PC-9 (cell line): ENCODE measurements at regions not wholly inside any gene's neighbourhood (a gene's known extent, or its start where the extent isn't known, plus 50 kb on each side); places are given as distances from the start of the nearest gene placed in this dataset.

ENCODE experiments used
- BruUV-seq: library from RNA; stranded (reverse); fragments of 400-500 nt; replicated peaks from 2 replicates; lab custom pipeline; 2021; lab: Mats Ljungman, UMichigan
- CTCF ChIA-PET: fragments of 300-600 bp; sonication (Branson Sonifier 250); formaldehyde crosslinking; loops from one replicate; lab custom pipeline; 2022; ENCODE audit warnings: antibody characterized with exemption; lab: Charles Lee
- POLR2A ChIA-PET: fragments of 300-600 bp; sonication (Branson Sonifier 250); formaldehyde crosslinking; loops from one replicate; lab custom pipeline; 2022; ENCODE audit warnings: antibody characterized with exemption; ENCODE audit not compliant: unreplicated experiment; lab: Charles Lee
- DNase-seq, 2 experiments: peaks; one replicate each; pipeline versions ENCODE4 v3.0.0 to v3.0.0-alpha.2; 2015 to 2022; ENCODE audit warnings: mixed read lengths in 1 of 2
- H2AFZ ChIP-seq: fragments of 200-600 bp; sonication (generic); 2 replicates; pipeline ENCODE4 v1.8.1; 2017; ENCODE audit warnings: antibody characterized with exemption
- H3F3A ChIP-seq: fragments of 200-600 bp; sonication (generic); 2 replicates; pipeline ENCODE4 v1.8.1; 2017; ENCODE audit warnings: antibody characterized with exemption, mild to moderate bottlenecking, low read depth; ENCODE audit not compliant: insufficient read depth
- H3K27ac ChIP-seq: fragments of 200-600 bp; sonication (generic); 2 replicates; pipeline ENCODE4 v1.6.1; 2016; ENCODE audit warnings: mixed run types
- H3K27me3 ChIP-seq: fragments of 200-600 bp; sonication (generic); 2 replicates; pipeline ENCODE4 v1.6.1; 2016; ENCODE audit warnings: low read depth, mixed run types; ENCODE audit not compliant: insufficient read depth
- H3K36me3 ChIP-seq: fragments of 200-600 bp; sonication (generic); 2 replicates; pipeline ENCODE4 v1.6.1; 2016; ENCODE audit warnings: low read depth, mixed run types
- H3K4me1 ChIP-seq: fragments of 200-600 bp; sonication (generic); replicated peaks from 2 replicates; pipeline ENCODE4 v1.6.1; 2016; ENCODE audit warnings: mixed run types; ENCODE audit not compliant: insufficient read depth
- H3K4me2 ChIP-seq: fragments of 200-600 bp; sonication (generic); 2 replicates; pipeline ENCODE4 v1.6.1; 2017; ENCODE audit warnings: mixed run types
- H3K4me3 ChIP-seq: fragments of 200-600 bp; sonication (generic); 2 replicates; pipeline ENCODE4 v1.6.1; 2016; ENCODE audit warnings: mixed run types
- H3K79me2 ChIP-seq: fragments of 200-600 bp; sonication (generic); 2 replicates; pipeline ENCODE4 v1.6.1; 2017; ENCODE audit warnings: low read depth, mixed run types
- H3K9me2 ChIP-seq: fragments of 200-600 bp; sonication (generic); 2 replicates; pipeline ENCODE4 v1.8.1; 2017; ENCODE audit warnings: mild to moderate bottlenecking; ENCODE audit not compliant: insufficient read depth
- H3K9me3 ChIP-seq: fragments of 200-600 bp; sonication (generic); 2 replicates; pipeline ENCODE4 v1.8.1; 2016; ENCODE audit warnings: low read depth; ENCODE audit not compliant: insufficient read depth
- H4K20me1 ChIP-seq: fragments of 200-600 bp; sonication (generic); 2 replicates; pipeline ENCODE4 v1.8.1; 2017; ENCODE audit not compliant: insufficient read depth
- EZH2 ChIP-seq: fragments of 200-600 bp; sonication (generic); IDR thresholded peaks from 2 replicates; pipeline ENCODE4 v1.8.0; 2017; ENCODE audit warnings: antibody characterized with exemption, low read depth
- intact Hi-C: fragments of 100-400 bp; cut with micrococcal nuclease; formaldehyde crosslinking; loops from one replicate; pipeline ENCODE4 v1.10.0; 2022; ENCODE audit not compliant: unreplicated experiment
- TF ChIP-seq, protein P1 (sequence below): fragments of 200-600 bp; sonication (generic); conservative IDR thresholded peaks from 2 replicates; pipeline ENCODE4 v1.6.1; 2017; ENCODE audit warnings: mixed run types, antibody characterized with exemption, mild to moderate bottlenecking, moderate library complexity

DNA sequence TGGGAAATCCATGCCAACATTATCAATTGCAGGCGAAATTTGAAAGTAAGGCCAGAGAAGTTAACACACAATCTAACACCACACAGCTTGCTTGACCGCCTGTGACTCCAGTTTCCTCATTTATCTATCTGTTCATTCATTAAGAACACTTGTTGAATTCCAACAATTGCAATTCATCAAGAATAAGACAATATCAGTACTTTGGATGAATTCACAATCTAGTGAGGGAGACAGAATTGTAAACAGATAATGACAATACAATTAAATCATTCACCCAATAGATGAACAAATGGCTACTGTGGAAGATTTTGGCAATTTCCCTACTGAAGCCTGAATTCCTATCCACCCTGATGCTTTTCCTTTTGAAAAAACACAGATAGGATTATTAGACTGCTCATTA, 181.6 kb downstream of the TRIM36 start:
- Histone ChIP-seq H3K27ac (no peak overlapping the region), H3K4me3 (no peak overlapping the region), H3F3A (no peaks in the 10 kb centered on the region), H3K4me1 (no peaks in the 10 kb centered on the region), H3K9me2 (no peaks in the 10 kb centered on the region), H3K36me3 (no peaks in the 10 kb centered on the region), H4K20me1 (no peaks in the 10 kb centered on the region), H2AFZ (no peak overlapping the region), H3K27me3 (peaks cover 8% of the 10 kb centered on the region; the same call in 1 of the 2 replicates), H3K79me2 (no peaks in the 10 kb centered on the region), H3K9me3 (no peaks in the 10 kb centered on the region), H3K4me2 (no peak overlapping the region)
- DNase-seq = no peak
- ChIA-PET POLR2A (no interaction called here), CTCF (no interaction called here)
- BruUV-seq = no TSS peak
- TF ChIP-seq, protein P1, sequence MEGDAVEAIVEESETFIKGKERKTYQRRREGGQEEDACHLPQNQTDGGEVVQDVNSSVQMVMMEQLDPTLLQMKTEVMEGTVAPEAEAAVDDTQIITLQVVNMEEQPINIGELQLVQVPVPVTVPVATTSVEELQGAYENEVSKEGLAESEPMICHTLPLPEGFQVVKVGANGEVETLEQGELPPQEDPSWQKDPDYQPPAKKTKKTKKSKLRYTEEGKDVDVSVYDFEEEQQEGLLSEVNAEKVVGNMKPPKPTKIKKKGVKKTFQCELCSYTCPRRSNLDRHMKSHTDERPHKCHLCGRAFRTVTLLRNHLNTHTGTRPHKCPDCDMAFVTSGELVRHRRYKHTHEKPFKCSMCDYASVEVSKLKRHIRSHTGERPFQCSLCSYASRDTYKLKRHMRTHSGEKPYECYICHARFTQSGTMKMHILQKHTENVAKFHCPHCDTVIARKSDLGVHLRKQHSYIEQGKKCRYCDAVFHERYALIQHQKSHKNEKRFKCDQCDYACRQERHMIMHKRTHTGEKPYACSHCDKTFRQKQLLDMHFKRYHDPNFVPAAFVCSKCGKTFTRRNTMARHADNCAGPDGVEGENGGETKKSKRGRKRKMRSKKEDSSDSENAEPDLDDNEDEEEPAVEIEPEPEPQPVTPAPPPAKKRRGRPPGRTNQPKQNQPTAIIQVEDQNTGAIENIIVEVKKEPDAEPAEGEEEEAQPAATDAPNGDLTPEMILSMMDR = no peak
- no peak for TF ChIP-seq EZH2
- intact Hi-C loops = no loop called here

DNA sequence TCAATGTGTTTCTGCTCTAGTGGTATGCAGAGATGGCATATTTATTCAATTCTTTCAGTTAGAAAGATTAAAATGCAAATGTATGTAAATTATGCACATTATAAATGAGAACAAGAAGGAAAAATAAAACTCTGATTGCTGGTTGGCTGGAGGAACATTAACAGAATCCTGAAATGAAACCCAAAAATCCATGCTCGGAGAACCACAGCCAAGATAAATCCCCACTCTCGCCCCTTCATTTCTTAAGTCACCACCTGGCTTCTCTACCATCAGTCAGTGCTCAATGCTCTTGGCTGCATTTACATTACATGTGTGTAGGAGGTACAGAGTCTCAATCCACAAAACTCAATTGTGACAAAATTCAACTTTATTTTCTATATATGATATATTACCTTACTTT, 184.9 kb downstream of the TRIM36 start:
- H3F3A ChIP-seq = no peaks in the 10 kb centered on the region
- no peaks in the 10 kb centered on the region for H3K4me1 ChIP-seq
- DNase-seq = no peak
- no peak overlapping the region for H2AFZ ChIP-seq
- no peak overlapping the region for H3K4me2 ChIP-seq
- no TSS peak for BruUV-seq
- H3K36me3 ChIP-seq = no peaks in the 10 kb centered on the region
- no peak overlapping the region for H3K27ac ChIP-seq
- no peaks in the 10 kb centered on the region for H3K9me3 ChIP-seq
- intact Hi-C loops = no loop called here
- TF ChIP-seq, protein P1 = no peak
- TF ChIP-seq EZH2 = no peak
- no peaks in the 10 kb centered on the region for H3K9me2 ChIP-seq
- H3K79me2 ChIP-seq = no peaks in the 10 kb centered on the region
- ChIA-PET POLR2A (no interaction called here), CTCF (no interaction called here)
- peaks cover 8% of the 10 kb centered on the region; the same call in 1 of the 2 replicates for H3K27me3 ChIP-seq
- H4K20me1 ChIP-seq = no peaks in the 10 kb centered on the region
- H3K4me3 ChIP-seq = no peak overlapping the region

- H3K9me3 ChIP-seq = no peaks in the 10 kb centered on the region
- H3K9me2 ChIP-seq = no peaks in the 10 kb centered on the region
- no peak overlapping the region for H2AFZ ChIP-seq
- no peaks in the 10 kb centered on the region for H3F3A ChIP-seq
- H3K27ac ChIP-seq = no peak overlapping the region
- ChIA-PET CTCF (no interaction called here), POLR2A (no interaction called here)
- no peak for DNase-seq
- intact Hi-C loops = no loop called here
- no peak for TF ChIP-seq EZH2
- TF ChIP-seq, protein P1 = no peak
- no peak overlapping the region for H3K4me3 ChIP-seq
- no peaks in the 10 kb centered on the region for H3K79me2 ChIP-seq
- no peaks in the 10 kb centered on the region for H3K36me3 ChIP-seq
- no peak overlapping the region for H3K4me2 ChIP-seq
- no peaks in the 10 kb centered on the region for H3K4me1 ChIP-seq
- H3K27me3 ChIP-seq = no peaks in the 10 kb centered on the region
- no TSS peak for BruUV-seq
- no peaks in the 10 kb centered on the region for H4K20me1 ChIP-seq
Measured at GRCh38 chr5:114981111-114981510, 188.6 kb downstream of the TRIM36 start.
